Stimulated activated CD4-positive, alpha-beta T cell treated with anti-CD3 and anti-CD28 coated beads, Interleukin-12 subunit alpha, Interleukin-12 subunit beta, amount 100 ng/mL, for 24 hours (primary cell): ENCODE measurements at regions not wholly inside any gene's neighbourhood (a gene's known extent, or its start where the extent isn't known, plus 50 kb on each side); places are given as distances from the start of the nearest gene placed in this dataset.

Experiments used
- DNase-seq, 2 experiments: peaks; one replicate each; pipeline ENCODE4 v3.0.0-alpha.2; 2020; ENCODE audit warnings: low read depth in 2 of 2

- no peak for DNase-seq
These were observed 512.2 kb downstream of the ZNF608 start for GRCh38 chr5:124234022-124234769.

DNA sequence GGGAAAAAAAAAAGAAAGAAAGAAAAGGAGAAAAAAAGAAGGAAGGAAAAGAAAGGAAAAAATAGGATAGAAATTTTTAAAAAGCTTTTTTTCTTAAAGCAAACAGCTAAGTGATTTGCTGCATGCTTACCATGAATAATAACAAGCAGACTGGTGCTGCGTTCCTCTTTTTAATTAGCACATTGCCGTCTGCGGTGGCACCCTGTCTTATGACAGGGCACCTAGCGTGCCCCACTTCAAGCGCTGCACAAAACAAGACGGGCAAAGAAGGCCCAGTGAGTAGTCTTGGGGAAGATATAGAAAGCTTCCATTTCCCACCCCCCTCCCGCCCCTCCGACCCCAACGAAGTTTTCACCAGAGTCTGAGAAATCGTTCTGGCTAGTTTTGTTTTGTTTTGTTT is 513.9 kb downstream of the ZNF608 start:
- no peak for DNase-seq

DNA sequence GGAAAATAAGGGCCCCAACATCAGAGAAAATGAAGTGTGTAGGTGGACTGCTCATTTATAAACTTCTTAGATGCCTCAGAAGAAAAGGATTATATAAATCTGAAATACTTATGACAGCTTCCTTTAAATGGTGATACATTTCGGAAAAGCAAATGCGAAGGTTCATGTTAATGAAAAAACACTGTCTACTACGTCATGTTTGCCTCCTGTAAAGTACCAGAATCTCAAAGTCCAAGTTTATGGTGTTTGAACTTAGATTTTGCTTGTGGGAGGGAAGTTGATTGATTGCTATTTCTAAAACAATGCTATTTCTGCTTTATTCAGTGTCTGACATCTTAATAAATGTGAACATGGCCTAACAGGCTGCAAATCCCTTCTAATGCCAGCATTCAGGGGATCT is 514.6 kb downstream of the ZNF608 start:
- DNase-seq: no peak

- DNase-seq: no peak
These were observed 515.2 kb downstream of the ZNF608 start for GRCh38 chr5:124231230-124231629.

- no peak for DNase-seq
These were observed 516.0 kb downstream of the ZNF608 start for GRCh38 chr5:124230456-124230855.

DNA sequence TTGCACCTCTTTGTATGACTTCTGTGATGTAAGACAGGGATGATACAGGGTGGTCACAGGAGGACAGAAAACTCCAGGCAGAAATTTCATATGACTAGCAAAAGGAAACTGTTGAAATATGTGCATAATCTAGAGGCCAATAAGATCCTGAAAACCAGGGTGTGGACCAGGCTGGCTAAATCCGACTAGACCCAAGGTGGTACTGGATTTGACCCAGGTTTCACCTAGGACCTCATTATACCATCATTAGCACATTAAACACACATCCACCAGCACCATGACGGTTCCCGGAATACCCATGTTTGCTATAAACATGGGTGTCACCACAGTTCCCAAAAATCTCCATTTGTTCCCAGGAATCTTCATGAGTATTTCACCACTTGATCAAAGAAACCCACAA is 517.1 kb downstream of the ZNF608 start:
- no peak for DNase-seq

DNA sequence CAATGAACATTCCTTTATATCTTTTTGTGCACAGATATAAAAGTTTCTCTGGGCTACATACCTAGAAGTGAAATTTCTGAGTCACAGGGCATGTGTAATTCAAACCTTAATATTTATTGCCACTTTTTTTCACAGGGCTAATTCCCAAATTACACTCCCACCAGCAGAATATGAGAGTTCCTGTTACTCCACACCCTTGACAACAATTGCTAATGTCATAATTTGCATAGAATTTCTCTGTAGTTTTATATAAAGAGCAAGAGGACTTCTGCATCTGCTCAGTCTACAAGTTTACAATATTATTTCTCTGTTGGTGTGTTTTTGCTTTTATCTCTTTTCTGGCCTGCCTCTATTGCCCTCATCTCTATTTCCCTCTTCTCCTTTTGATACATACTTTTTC is 518.5 kb downstream of the ZNF608 start:
- DNase-seq: no peak

GRCh38 chr5:124220418-124220817 is 526.0 kb downstream of the ZNF608 start:
- DNase-seq: no peak

DNA sequence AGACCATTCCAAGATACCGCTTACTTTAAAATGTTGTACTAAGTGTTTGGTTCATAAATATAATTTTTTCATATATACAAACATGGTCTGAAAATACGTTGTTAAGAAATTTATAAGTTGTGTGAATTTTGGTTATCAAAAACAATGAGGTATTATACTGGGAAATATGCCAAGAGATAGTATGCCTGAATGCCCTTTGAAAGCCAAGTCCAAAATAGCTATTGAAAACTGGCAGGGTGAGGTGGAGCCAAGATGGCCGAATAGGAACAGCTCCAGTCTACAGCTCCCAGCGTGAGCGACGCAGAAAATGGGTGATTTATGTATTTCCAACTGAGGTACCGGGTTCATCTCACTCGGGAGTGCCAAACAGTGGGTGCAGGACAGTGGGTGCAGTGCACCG is 533.5 kb downstream of the ZNF608 start:
- no peak for DNase-seq

DNA sequence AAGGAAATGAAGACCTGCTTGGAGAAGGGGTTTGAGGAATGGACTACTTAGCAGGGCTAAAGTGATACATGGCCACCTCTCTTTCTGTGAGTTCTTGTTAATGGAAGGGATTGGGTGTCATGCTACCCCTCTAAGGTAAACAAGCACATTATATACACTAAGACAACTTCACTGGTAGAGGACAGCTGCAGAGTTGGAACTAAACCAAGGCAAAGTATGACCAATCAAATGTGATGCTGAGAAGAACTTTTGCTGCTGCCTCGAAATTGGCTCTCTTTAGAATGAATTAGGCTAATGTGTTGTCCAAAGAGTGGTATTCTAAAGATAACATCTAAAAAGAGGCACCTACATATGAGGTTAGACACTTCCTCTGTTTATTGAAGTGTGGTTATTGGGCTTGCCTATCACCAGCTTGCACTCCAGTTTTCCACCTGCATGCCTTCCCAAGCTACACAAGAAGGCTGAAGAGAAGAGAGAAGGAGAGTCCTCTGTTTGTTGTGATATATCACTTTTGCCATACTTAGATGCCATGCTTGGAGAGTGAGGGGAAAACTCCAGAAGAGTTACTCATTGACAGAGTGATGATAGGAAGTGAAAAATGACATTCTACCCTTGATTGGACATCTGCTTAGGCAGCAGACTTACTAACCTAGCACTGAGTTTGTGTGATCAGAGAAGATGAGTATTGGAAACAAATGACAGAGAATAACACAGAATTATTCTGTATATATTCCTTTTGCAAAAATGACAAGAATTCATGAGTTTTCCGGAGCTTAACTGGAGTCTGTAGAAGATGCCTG is 536.1 kb downstream of the ZNF608 start:
- no peak for DNase-seq

DNA sequence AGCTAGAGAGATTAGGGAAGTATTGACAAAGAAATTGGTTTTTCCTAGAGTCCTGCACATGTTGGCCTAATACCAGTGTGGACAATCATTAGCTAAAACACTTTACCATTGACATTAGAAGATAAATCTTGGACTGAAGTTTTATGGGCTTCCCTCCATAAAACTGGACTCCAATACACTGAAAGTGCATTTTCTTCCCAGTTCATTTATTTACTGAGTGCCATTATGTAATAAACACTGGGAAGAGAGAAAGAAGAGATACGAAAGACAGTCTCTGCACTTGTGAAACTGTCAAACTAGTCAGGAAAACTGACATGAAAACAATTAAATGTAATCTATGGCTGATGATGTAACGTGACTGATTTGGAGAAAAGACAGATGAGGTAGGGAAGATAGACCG is 539.3 kb downstream of the ZNF608 start:
- no peak for DNase-seq

DNA sequence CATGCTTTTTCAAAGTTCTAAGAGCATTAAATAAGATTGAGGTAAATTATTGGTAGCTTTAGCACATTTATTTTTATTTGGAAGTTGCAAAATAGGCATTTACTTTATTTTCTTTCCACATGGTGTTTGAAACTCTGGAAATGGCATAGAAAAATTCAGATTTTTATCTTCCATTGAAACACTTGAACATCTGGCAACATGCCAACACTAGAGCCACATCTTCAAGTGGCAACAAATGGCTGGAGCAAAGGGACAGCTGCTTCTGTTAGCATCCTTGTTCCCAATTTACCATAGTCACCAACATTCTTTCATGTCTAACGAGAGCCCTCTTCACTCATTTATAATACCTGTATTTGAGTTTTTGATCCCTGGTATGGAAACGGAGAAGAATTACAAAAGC is 539.9 kb downstream of the ZNF608 start:
- no peak for DNase-seq

- DNase-seq: no peak
These were observed 543.1 kb downstream of the ZNF608 start for GRCh38 chr5:124203303-124203702.

GRCh38 chr5:124200381-124200780 is 546.1 kb downstream of the ZNF608 start:
- DNase-seq: no peak

DNA sequence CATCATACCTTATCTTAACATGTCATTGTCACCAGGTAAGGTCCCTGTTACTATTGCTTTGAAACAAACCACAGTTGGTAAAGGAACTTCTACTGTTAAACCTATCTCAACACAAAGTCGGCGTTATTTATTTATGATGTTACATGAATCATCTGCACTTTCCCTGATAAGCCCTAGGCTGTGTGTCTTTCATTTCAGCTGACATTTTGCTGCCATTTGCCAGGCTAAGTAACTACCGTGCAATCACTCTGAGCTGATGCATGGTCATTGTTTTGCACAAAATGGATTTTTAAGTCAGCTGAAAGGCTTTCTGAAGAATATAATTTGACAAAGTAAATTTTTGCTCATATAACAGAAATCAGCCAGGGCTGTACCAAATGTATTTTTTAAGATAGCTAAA is 546.5 kb downstream of the ZNF608 start:
- no peak for DNase-seq

GRCh38 chr5:124195411-124195810 is 551.0 kb downstream of the ZNF608 start:
- DNase-seq: no peak

DNA sequence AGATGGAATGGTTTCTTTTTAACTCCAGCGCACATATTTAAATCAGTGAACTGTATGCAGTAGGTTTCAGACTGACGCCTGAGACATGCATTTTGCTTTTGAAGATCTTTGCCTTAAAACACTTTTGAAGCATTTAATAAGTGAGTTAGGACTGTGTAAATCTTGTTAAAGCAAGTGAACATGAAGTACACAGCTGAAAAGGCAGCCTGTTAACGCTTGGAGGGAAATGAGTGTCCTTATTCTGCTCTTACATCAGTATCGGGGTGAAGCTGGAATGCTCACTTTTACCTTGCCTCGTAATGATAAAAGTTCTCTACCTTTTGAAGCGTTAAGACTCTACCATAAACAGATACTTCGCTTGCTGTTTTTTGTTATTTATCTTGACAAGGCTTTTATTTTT is 552.2 kb downstream of the ZNF608 start:
- DNase-seq: no peak

DNA sequence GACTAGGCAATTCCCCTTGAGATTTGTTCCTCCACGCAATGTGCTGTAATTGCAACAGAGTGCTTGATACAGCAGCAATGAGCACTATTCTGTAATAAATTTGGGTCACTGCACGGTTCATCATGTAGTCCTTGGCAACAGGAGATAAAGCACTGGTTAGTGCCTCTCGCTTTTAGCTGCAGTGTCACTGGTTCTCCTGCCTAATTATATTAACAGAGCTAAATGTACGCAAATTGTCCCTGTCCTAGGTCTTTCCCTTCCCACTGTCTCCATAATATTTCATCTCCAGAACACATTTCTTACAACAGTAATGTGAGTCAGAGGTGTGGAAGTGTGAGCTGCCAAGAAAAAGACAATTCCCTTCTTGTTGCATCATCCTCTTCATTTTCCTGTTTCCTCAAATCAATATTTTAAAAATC is 553.1 kb downstream of the ZNF608 start:
- no peak for DNase-seq

- no peak for DNase-seq
These were observed 553.7 kb downstream of the ZNF608 start for GRCh38 chr5:124192716-124193115.

GRCh38 chr5:124185716-124186115 is 560.7 kb downstream of the ZNF608 start:
- no peak for DNase-seq

DNA sequence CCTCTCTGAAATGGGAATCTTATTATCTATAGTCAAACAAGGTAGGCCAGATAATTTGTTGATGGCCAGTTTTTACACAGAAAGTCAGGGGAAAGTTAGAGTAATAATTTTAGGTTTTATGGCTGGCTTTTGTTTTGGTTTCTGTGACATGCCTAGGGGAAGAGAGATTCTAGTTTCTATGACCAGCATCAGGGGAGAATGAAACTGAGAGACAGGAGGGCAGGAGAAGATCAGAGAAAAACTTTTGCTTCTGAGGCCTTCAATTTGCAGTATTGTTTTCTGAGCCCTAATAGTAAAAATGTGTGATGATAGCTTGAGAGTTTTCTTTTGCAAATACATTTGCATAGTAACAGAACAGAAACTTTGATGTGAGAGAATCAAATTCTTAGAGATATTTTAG is 564.3 kb downstream of the ZNF608 start:
- DNase-seq: no peak

DNA sequence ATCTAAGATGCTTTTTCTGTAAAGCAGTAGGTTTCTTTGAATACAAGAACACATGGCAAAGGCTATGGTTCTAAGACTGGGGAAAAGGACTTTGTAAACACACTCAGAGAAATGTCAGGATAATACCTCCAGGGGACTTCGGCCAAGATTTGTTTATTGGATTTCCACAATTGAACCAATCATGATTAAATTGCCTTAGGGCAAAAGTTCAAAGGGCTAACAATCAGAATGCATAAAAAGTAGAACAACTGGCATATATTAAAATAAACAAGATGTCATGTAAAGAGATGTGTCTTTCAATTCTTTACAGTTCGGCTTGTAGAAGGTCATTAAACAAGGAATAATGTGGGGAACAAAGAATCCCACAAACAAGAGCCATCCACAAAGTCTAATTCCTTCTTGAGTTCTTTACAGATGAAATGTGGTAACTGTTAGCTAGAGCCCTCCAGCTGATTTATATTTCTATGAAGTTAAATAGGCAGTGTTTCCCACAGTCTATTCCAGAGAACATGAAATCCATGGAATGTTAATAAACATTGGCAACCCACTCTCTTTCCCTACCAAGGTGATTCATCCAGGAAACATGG is 565.5 kb downstream of the ZNF608 start:
- DNase-seq: no peak

DNA sequence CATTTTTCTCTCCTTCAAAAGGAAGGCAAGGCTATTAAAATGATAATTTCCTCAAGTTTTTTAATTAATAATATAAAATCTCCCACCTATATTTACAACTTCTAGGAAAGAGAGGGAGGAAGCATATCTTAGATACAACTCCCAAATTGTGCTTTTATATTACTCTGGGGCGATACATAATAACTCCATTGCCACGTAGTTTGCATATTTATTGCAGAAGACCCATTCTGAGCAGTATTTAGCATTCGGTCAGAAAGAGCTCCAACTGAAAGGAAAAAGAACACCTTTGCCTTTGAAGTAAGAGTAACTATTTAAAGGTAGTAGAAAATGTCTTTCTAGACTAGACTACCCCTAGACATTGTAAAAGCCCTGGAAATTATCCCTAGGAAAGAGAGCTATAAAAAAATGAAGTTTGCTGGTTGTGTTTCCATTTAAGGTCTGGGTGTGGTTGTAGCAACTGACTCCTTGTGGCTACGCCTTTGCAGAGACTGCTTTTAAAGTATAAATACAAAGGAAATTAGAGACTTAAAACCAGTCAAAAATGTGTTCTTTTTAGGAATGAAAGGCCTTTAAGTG is 566.1 kb downstream of the ZNF608 start:
- DNase-seq: no peak
